HG02610 (cell line): ENCODE measurements at regions not wholly inside any gene's neighbourhood (a gene's known extent, or its start where the extent isn't known, plus 50 kb on each side); places are given as distances from the start of the nearest gene placed in this dataset.

Experiments
- ATAC-seq: cut with Tn5 transposase; IDR thresholded peaks from one replicate; pipeline ENCODE4 v1.9.1; 2021; ENCODE audit warnings: mild to moderate bottlenecking, moderate library complexity; ENCODE audit not compliant: unreplicated experiment

DNA sequence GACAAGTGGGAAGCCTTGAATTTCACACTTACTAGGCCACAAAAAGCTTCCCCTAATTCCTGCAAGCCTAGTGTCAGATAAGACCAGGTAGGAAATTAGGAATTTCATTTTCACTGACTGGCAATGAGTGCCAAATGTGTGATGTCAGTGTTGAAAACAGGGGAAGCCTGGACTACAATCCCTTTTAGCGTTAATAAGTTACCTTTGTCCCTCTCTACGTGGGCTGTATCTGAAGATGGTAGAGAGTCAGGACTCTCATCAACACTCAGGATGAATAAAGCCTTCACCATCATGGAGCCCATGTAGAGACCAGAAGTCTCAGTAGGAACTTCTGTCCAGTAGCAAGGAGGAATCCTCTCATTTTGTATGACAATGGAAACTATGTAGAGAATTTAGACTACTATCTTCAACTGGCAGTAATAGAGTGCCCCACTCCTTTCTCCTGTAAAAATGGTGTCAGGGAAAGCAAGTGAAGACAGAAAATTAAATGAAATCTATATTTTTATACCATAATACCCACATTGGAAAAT lies 324.1 kb upstream of the KLHL1 start:
- ATAC-seq: no peak

DNA sequence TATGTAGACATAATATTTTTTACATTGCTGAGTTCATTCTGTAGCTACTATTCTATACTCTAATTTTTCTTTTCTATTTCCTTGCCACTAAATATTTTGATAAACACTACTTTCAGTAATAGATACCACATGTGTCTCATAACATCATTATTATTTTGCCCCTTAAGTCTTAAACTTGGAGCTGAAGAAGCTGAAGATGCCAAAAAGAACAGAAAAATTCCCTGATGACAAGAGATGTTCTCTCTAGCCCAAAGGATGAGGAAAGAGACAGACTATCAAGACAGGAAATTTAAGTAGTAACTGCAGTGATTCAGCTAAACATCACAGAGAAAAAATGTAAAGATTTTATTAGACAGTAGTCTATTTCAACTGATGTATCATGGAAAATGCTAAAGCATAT lies 322.0 kb upstream of the KLHL1 start:
- ATAC-seq: no peak

DNA sequence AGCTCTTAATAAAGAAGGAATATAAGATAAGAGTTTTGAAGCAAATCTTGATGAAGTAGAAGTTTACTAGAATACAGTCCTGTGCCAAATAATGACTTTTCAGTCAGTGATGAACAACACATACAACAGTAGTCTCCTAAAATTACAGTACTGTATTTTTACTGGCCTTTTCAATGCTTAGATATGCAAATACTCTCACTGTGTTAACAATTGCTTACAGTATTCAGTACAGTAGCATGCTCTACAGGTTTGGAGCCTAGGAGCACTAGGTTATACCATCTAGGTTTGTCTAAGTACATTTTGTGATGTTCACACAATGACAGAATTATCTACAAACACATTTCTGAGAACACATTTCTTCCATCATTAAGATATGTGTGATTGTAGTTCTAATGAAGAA lies 316.7 kb upstream of the KLHL1 start:
- no peak for ATAC-seq

DNA sequence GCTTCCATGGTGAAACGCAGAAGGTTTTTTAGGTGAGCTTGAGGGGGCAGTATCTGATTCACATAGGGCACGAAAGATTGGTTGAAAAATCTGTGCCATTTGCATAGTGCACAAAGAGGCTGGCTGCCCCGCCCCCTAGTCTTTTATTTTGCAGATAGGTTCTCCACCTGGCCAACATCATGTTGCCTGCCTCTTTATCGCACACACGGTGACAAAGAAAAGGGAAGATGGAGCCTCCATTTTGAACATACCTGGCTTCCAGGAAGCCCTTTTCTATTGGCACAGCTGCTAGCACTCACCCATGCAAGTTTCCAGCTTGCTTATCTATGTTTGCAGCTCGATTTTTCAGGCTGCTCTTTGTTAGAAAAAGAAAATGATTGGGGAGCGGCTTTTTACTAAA lies 316.2 kb upstream of the KLHL1 start:
- ATAC-seq: no peak

DNA sequence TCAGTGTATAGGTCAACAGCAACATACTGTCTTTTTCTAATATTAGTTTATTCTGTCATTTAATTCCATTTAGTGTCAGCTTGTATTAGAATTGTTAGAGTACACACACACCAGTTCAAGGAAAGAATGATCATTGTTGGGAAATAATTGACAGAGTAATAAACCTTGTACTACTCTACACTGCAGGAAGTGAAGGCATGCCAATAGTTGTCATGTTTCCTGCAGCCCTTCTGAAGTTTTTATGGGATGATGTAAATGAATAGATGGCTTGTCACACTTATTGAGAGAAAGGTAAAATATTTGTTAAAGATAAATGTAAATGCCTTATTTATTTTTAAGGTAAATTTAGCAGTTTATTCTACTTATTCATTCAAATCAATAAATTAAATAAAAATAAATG lies 306.9 kb upstream of the KLHL1 start:
- no peak for ATAC-seq

DNA sequence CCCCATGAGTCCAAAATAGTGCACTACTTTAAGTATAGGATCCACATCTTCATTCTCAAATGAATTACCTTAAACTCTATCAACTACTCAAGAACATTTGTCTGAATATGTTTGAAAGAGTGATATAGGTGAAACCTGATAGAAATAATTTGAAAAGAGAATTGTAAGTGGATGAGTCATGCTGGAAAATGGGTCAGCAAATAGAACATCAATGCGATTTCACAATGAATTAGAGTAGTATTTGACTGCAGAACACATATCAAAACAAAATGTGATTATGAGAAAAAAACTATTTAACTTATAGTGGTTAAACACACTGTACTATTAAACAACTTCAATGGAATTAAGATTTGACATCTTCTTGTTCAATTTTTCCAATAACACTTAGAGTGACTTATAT lies 300.6 kb upstream of the KLHL1 start:
- ATAC-seq: no peak

DNA sequence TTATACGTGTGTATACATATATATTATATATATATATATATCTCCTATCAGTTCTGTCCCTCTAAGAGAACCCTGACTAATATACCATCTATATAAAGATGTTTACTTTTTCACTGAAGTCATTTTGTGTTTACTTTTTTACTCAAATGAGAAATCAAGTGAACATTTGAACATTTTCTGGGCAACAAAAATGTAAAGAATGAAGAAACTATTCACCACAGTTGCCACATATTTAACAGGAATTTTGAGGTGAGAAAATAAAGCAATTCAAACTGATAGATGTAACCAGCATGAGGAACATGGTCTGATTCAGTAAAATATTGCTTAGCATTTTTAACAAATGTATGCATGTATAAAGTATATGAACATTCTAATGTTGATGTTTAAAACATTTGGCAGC lies 299.2 kb upstream of the KLHL1 start:
- ATAC-seq: no peak

DNA sequence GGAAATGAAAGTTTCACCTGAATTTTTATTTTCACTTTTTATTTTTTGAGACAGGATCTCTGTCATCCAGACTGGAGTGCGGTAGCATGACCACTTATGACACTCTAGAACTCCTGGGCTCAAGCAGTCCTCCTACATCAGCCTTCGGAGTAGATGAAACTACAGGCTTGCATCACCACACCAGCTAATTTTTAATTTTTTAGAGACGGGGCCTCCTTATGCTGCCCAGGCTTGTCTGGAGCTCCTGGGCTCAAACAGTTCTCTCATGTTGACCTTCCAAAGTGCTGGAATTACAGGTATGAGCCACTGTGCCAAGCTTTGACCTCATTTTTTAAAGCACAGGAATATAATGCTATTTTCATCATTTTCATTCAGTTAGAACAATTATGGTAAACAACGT lies 297.0 kb upstream of the KLHL1 start:
- ATAC-seq: no peak

DNA sequence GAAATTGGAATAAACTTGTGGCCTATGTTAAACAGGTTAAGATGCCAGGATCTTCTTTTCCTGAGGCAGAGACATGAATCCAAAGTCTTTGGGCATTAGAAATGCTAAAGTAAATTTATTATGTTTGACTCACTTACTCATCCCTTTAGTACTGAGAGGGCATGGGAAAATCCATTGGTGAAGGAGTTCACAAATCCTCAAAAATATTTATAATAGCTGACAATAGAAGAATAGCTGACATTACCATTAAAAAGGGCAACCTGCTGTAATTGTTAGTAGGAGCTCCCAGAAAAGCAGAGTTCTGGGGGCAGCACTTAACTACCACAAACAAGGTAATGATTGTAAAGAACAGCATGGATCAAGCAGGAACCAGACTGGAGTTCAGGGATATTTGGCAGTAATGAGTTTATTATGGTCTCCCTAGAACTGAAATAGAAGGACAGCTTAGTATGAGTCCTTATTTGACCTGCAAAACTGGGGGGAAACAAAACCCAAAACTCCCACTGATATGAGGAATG lies 285.8 kb upstream of the KLHL1 start:
- no peak for ATAC-seq

DNA sequence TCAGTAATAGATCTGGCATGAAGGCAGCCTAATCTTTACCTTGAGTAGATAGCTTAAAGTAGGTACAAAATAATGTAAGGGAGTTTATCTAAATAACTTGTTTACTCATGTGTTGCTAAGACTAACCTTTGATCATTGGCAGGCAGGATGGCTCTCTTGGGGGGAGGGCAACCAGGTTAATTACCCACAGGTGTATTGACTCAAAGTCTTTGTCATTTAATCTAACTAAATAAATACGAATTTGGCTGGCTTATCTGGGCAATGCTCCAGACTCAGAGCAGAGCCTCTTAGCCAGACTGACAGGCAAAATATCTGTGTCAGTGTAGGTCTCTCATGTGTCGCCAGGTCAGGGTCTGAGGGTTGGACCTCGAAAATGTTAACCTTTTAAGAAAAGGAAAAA lies 283.4 kb upstream of the KLHL1 start:
- no peak for ATAC-seq

DNA sequence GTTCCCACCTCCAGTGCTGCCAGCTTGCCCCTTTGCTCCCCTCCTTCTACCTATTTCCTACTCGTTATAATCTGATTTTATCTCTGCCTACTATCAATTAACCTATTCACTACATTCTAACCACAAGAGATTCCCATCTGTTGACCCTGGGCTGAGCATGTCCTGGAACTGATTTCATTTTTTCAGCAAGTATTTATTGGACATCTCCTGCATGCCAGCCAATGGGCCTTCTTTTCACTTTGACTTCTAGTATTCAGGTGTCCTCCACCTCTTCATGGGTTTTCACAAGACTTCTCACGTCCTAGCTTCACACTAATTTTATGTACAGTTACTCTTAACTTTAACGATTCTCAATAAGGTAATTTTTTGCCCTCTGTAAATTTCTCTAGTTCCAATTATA lies 282.7 kb upstream of the KLHL1 start:
- no peak for ATAC-seq

DNA sequence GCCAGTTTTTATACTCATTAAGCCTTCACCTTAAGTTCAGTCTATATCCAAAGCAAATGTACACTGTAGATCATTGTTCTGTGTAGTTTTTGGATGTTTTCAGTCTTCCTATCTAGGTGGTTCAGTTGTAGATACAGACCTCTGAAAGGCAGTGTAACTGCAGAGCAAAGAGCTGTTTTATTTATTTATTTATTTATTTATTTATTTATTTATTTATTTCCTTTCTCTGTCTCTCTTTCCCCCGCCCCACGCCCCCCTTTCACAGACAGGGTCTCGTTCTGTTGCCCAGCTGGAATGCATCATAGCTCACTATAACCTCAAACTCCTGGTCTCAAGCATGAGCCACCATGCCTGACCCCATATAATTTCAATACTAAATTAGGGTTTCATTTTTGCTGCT lies 281.8 kb upstream of the KLHL1 start:
- ATAC-seq: no peak

DNA sequence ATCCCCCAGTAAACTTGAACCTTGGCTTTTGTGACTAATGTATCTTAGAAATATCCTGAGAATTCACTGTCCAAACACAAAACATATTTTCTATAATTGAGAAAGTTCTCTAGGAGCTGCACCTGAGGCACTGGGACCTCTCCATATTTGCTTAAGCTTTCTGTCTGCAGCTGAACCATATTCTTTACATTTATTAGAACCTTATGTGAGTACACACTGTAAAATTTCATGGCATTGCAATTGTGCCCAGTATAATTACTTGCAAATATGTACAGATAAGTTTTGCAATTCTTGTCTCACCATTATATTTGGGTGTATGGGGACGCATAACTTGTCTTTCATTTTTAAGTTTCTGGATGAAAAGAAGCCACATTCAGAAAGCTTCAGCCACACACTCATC lies 280.7 kb upstream of the KLHL1 start:
- ATAC-seq: no peak

DNA sequence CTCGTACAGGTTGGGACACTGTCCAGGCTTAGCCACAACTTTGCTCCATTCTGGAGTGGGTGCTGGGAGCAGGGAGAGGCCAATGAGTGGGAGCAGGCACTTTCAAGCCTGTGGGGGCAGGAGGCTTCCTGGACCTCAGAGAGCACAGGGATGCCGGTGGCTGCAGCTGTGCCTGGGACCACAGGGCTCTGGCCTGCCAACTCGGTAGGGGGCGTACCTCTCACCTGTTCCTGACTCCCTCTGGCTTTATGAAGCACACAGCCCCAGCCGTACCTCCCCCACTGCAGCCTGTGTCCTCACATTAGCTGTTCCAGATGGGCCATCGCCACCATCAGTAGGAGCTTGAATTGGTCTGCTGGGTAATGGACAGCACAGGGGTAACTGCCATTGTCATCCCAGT lies 278.7 kb upstream of the KLHL1 start:
- no peak for ATAC-seq

DNA sequence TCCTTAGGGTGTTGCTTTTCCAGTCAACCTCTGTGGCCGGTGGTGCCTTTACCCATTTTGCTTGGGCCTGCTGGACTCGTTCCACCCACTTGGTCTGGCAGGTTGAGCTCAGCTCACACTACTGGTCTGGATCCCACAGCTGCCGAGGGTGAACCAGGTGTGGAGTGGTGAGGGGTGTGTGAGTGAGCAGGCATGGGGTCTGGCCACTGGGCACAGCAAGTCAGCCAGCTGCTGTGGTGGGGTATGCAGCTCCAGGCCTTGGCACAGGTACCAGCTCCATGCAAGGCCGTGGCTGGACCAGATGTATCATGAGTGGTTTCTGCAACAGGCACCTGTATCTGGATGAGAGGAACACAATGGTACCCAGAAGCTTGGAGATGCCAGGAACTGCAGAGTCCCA lies 277.6 kb upstream of the KLHL1 start:
- no peak for ATAC-seq

DNA sequence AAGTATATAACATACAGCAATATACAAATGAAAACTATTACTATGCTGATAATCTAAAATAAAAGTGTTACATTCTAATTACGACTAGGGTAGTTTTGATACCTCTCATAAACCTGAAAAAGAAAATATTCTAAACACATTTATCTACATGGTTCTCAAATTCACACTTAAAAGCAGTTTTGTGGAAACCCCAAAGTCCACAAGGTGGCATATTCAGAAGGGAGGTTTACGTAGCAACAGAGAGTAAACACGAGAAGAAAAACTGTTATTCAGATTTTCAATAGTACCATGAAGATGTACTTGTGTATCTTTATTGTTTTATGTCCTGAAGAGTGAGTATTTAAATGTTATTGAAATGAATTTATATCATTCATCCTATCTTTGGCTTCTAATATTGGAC lies 275.9 kb upstream of the KLHL1 start:
- no peak for ATAC-seq

DNA sequence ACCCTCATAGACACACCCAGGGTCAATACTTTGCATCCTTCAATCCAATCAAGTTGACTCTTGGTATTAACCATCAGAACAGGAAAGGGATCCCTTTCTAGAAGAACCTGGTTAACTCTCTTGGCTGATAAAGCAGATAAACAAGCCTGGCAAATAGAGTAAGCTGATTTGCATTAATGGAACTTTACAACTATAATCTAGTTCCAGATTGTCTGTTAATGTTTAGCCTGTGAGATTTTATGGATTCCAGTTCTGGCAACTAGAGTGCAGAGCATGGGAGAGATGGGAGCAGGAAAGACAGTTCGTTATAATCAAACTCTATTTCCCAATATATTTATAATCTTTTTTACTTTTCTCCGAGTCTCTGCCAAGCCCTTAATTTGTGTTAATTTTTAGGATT lies 272.6 kb upstream of the KLHL1 start:
- no peak for ATAC-seq

DNA sequence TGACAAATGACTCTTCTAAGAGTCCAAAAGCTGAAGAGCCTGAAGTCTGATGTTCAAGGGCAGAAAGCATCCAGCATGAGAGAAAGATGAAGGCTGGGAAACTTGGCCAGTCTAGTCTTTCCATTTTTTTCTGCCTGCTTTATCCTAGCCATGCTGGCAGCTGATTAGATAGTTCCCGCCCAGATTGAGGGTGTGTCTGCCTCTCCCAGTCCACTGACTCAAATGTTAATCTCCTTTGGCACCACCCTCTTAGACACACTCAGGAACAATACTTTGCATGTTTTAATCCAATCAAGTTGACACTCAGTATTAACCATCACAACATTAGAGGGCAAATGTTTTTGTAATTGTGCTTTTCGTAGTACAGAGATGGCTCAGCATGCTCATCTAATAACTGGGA lies 267.5 kb upstream of the KLHL1 start:
- ATAC-seq: no peak

DNA sequence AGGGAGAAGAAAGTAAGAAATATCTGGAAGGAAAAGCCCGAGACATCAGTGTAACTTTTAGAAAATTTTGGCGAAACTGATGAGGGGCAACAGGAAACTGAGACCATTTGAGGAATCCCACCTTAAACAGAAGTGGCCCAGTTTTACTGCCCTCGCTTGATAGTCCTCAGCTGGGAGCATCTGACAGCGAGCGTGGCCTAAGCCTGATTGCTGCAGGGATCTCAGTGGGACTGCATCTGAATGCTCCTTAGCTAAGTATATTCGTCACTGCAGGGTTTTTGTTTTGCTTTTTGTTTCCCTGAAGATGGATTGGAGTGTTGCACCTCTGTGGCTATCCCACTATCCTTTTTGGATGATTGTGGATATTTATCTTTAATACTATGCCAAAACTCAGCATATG lies 262.7 kb upstream of the KLHL1 start:
- no peak for ATAC-seq

DNA sequence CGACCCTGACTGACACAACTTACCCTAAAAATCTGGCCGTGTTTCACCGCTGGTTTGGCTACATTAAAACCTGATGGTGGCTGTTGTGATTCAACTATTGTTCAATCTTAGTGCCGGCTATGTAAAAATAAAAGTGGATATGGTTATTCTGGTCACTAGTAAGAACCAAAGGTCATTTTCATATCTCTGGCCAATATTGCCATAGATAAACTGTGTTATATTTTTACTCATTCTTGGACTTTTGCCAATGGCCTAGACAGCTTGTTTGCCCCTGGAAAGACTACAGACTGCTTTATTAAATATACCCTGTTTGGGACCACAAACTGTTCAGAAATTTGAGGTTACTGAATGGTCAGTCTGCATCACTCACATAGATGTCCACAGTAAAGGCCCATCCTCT lies 258.5 kb upstream of the KLHL1 start:
- no peak for ATAC-seq

DNA sequence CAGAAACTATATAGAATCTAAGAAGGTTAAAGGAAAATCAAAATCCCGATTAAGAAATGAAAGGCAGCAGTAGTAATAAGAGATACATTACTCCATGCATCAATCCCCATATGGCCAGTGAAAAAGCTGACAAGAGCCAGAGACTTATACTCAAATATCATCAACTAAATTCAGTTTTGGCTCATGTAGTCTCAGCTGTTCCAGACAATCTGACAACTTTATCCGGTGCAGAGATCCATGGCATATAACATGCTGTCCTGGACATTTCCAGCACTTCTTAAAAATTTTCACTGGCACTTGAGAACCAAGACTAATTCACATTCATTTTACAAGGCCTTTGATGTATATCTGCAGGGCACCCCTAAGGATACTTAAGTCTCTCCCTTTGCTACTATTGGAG lies 255.7 kb upstream of the KLHL1 start:
- no peak for ATAC-seq

DNA sequence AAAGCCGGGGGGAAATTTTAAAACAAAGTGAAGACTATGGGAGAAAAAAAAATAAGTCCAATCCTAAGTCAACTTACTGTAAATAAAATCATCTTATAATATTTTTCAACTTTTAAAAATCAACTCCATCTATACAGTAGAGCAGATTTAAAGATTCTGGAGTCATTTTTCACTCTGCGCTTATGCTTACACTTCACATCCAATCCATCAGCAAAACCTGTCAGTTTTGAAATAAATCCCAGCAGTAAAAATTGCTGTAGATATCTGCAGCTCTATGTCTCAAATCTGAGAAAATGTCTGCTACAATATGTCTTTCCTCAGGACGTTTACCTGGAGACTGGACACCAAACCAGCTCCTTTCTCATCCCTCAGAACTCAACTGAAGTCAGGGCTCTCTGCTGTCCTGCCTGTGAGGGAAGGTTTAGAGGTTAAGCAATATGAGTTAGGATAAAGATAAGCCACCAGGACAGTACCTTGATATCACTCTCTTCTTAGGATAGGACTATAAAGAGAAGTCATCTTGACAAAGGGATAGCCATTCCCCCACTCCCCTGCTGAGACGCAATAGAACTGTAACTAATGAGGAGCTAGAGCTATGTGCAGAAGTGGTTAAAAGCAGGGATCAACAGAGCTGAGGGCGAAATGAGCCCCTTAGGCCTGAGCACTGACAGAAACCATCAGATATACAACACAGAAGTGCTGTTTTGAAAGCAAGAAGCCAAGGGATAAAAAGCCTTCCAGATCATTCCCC lies 254.7 kb upstream of the KLHL1 start:
- no peak for ATAC-seq

DNA sequence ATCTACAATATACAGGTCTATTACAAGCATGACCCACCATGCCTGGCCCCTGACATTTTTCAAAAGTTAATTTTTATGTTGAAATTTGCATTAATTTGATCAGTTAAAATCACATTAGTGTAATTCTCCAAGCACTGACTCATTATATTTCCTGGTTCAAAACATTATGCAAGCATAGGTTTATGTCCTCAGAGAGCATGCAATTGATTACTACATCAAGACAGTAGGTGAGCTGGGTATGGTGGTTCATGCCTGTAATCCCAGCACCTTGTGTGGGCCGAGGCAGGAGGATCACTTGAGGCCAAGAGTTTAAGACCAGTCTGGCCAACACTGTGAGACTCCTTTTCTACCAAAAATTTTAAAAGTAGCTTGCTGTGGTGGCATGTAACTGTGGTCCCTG lies 248.8 kb upstream of the KLHL1 start:
- no peak for ATAC-seq
